GM19351 (cell line): ENCODE measurements at regions not wholly inside any gene's neighbourhood (a gene's known extent, or its start where the extent isn't known, plus 50 kb on each side); places are given as distances from the start of the nearest gene placed in this dataset.
"Not testable (repeated sequence)": the region's sequence is repeated elsewhere in the genome, so short reads cannot be mapped to it uniquely, and the experiment has no call there.

Experiments
- ATAC-seq: cut with Tn5 transposase; IDR thresholded peaks from one replicate; pipeline ENCODE4 v1.9.1; 2021; ENCODE audit warnings: mild to moderate bottlenecking, moderate library complexity; ENCODE audit not compliant: unreplicated experiment

GRCh38 chr16:9337308-9338032 is 246.0 kb downstream of the HAPSTR1 start:
- no peak for ATAC-seq

GRCh38 chr16:9338068-9338467 is 246.6 kb downstream of the HAPSTR1 start:
- no peak for ATAC-seq

GRCh38 chr16:9338510-9338909 is 247.1 kb downstream of the HAPSTR1 start:
- ATAC-seq: no peak

GRCh38 chr16:9340526-9341256 is 249.2 kb downstream of the HAPSTR1 start:
- no peak for ATAC-seq

DNA sequence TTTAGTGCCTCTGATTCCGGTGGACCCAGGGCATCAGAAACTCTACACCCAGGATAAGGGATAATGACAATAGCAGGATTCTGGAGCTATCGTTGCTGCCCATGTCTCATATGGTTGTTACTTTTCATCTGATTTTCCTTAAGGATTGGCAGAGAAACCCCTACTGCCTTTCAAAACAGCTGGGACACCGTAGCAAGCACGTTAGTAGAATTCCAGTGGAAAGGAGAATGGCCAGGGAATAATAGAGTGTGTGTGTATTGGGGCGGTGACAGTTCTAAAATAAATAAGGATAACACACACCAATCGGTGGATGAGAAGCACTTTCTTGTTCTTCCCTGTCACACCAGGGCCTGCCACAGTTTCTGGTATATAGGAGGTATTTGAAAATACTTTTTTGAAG is 251.8 kb downstream of the HAPSTR1 start:
- no peak for ATAC-seq

- no peak for ATAC-seq
These were observed 253.1 kb downstream of the HAPSTR1 start for GRCh38 chr16:9344508-9344907.

- no peak for ATAC-seq
These were observed 253.6 kb downstream of the HAPSTR1 start for GRCh38 chr16:9345046-9345445.

DNA sequence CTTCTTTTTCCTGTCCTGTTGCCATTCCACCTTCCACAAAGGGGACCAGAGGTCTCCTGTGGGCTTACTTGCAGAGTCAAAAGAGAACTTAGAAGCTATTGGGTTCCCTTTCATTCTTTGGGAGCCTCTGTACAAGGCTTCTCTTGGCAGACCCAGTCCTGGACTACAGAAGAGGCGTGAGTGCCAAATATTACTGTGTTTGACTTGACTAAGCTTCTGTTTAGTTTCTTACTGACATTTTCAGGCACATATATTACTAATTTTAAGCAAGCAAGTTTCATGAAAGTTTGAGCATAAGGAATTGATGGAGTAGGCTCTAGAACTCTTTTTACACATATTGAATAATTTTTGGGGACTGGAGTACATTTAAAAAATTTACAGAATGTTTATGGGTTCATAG is 254.4 kb downstream of the HAPSTR1 start:
- ATAC-seq: no peak

- ATAC-seq: no peak
These were observed 257.5 kb downstream of the HAPSTR1 start for GRCh38 chr16:9348912-9349311.

DNA sequence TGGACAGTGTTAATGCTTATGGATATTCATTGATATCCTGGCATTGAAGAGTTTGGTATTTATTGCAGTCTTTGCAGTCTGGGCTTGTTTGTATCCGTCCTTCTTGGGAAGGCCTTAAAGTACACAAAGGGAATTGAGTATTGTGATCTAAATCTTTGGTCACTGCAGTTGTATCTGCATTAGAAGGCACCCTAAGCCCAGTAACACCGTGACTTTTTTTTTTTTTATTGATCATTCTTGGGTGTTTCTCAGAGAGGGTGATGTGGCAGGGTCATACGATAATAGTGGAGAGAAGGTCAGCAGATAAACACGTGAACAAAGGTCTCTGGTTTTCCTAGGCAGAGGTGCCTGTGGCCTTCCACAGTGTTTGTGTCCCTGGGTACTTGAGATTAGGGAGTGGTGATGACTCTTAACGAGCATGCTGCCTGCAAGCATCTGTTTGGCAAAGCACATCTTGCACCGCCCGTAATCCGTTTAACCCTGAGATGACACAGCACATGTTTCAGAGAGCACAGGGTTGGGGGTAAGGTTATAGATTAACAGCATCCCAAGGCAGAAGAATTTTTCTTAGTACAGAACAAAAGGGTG is 258.0 kb downstream of the HAPSTR1 start:
- ATAC-seq: not testable (repeated sequence)

DNA sequence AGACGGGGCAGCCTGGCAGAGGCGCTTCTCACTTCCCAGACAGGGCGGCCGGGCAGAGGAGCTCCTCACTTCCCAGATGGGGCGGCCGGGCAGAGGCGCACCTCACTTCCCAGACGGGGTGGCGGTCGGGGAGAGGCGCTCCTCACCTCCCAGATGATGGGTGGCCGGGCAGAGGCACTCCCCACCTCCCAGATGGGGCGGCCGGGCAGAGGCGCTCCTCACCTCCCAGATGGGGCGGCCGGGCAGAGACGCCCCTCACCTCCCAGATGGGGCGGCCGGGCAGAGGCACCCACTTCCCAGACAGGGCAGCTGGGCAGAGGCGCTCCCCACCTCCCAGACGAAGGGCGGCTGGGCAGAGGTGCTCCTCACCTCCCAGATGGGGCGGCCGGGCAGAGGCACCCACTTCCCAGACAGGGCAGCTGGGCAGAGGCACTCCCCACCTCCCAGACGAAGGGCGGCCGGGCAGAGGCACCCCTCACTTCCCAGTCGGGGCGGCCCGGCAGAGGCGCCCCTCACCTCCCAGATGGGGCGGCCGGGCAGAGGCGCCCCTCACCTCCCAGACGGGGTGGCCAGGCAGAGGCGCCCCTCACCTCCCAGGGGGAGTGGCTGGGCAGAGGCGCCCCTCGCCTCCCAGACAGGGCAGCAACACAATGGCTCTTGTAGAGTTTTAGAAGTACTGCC is 258.8 kb downstream of the HAPSTR1 start:
- not testable (repeated sequence) for ATAC-seq

DNA sequence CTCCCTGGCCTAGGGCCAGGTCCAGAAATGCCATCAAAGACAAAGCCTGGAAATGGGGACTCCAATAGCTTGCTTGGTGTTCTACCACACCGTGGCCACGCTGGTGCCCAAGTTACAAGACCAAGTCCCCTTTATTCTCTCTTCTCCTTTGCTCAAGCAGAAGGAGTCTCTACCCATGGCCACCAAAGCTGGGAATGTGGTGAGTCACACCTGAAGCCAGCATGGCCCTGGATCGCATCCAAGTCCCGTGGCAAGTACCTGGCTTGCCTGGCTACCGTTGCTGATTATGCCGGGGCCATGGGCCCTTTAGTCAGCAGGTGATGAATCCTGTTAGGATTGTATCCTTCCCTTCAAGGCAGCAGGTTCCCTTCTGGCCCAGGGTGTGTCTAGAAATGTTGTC is 260.0 kb downstream of the HAPSTR1 start:
- no peak for ATAC-seq

DNA sequence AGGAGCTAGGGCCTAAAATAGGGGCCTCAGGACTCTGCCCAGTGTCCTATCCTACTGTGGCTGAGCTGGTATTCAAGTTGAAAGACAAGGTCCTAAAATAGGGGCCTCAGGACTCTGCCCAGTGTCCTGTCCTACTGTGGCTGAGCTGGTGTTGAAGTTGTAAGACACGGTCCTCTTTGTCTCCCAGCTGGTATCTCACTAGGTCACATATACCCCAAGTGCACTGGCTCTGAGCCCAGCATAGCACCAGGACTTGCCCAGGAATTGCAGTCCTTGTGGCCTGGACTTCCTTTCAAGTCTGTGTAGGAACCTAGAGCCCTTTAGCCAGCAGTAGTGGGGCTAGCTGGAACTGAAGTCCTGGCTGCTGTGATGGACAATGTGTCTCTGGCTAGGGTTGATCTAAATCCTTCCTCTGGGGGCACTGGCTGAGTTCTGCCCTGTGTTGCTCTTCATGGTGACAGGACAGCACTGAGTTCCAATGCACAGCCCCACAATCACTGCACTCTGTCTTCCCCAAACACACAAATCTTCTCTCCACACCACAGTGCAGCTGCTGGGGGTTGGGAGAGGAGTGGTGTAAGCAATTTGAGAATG is 260.5 kb downstream of the HAPSTR1 start:
- no peak for ATAC-seq

DNA sequence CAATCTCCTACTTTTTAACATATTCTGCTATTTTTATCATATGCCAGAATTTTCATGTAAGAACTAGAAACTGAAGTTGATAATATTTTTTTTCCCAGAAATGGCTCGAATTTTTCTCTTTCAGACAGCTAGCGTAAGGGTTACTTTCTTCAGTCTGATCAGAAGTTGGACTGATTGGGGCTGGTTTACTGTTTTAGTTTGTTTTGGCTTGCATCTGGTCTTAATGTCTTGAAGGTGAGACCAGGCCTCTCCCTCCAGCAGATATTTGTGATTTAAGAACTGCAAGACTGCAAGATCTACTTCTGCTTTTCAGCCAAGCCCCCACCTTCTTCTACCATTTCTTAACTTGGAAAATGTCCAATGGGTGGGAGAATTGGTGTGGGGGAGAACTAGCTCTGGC is 266.4 kb downstream of the HAPSTR1 start:
- ATAC-seq: no peak

GRCh38 chr16:9360075-9360474 is 268.6 kb downstream of the HAPSTR1 start:
- ATAC-seq: no peak

GRCh38 chr16:9362050-9362449 is 270.6 kb downstream of the HAPSTR1 start:
- no peak for ATAC-seq

DNA sequence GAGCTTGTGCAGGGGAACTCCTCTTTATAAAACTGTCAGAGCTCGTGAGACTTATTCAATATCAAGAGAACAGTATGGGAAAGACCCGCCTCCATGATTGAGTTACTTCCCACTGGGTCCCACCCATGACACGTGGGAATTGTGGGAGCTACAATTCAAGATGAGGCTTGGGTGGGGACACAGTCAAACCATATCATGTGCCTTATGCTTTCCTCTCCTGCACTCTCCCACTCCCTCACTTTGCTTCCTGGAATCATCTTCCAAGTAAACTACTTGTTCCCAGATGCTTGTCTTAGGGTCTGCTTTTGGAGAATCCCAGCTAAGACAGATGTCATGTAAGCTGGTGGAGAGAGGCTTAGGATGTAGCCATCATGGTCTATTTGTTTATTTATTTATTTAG is 271.2 kb downstream of the HAPSTR1 start:
- no peak for ATAC-seq

DNA sequence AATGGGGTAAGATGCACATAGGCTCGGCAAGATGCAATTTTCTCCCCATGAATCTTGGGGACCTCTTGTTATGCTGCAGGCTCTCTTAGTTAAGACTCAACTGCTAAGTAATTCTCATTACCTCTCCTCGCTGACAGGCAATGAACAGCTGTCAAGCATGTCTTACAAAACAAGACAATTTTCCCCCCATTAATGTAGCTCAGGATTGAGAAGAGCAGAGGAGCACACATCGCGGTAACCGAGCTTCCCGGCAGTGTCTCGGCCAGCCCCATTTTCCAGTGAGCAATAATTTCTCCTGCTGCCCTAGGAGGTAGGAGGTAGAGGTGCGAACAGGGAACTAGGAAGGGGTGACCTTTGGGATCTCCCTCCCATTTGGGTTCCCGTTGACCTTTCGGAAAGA is 272.1 kb downstream of the HAPSTR1 start:
- no peak for ATAC-seq

- ATAC-seq: no peak
These were observed 273.4 kb downstream of the HAPSTR1 start for GRCh38 chr16:9364721-9365369.

DNA sequence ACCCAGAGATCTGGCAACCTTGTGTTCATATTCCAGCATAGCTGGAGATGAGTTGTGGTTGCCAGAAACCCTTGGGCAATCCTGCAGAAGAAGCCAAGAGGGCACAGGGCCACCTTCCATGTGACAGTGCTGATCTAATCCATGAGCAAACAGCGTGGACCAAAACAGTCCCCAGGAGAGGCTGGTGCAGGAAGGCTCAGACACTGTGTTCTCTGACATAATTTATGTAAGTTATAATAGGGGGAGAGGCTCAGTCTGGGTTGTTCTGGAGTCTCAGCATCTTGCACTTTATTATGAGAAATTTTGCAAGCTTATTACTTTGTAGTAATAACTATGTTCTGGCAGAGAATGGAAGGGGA is 273.9 kb downstream of the HAPSTR1 start:
- ATAC-seq: no peak
